Ovary (tissue), 7 donors: ENCODE measurements at regions not wholly inside any gene's neighbourhood (a gene's known extent, or its start where the extent isn't known, plus 50 kb on each side); places are given as distances from the start of the nearest gene placed in this dataset.

ENCODE experiments used
- DNase-seq, 5 donors: peaks; one replicate each; pipeline ENCODE4 v3.0.0-alpha.2; 2019 to 2020
- H3K27ac ChIP-seq, 2 donors: fragments of 200-600 bp; one replicate each; pipeline versions ENCODE4 v1.5.1 to v1.8.0; 2019 to 2022
- H3K27me3 ChIP-seq: fragments of 200-600 bp; one replicate; pipeline ENCODE4 v1.8.0; 2022
- H3K36me3 ChIP-seq: fragments of 200-600 bp; sonication (generic); one replicate; pipeline ENCODE4 v1.5.1; 2019
- H3K4me1 ChIP-seq: one replicate; pipeline ENCODE4 v1.8.1; 2013; ENCODE audit warnings: mild to moderate bottlenecking, moderate library complexity; ENCODE audit not compliant: insufficient read depth
- H3K4me3 ChIP-seq: fragments of 200-600 bp; sonication (generic); one replicate; pipeline ENCODE4 v1.5.1; 2017
- H3K9me3 ChIP-seq, 2 donors: fragments of 200-600 bp in 1 of 2; sonication (generic) in 1 of 2; one replicate each; pipeline versions ENCODE4 v1.5.1 to v1.8.1; 2013 to 2019; ENCODE audit warnings: mild to moderate bottlenecking in 1 of 2, moderate library complexity in 1 of 2
- CTCF ChIP-seq, 3 donors: fragments of 450-650 bp in 2 of 3; fragments of 200-600 bp in 1 of 3; IDR thresholded peaks; one replicate each; pipeline versions ENCODE4 v1.5.1 to v1.8.0; 2016 to 2022; ENCODE audit warnings: antibody characterized with exemption in 3 of 3, mild to moderate bottlenecking in 1 of 3
- EP300 ChIP-seq: sonication (generic); formaldehyde crosslinking; IDR thresholded peaks from one replicate; pipeline ENCODE4 v1.6.1; 2017; ENCODE audit warnings: antibody characterized with exemption
- POLR2A ChIP-seq: fragments of 450-650 bp; IDR thresholded peaks from one replicate; pipeline ENCODE4 v1.6.1; 2017; ENCODE audit warnings: antibody characterized with exemption, mild to moderate bottlenecking, moderate library complexity
- WGBS, 3 donors: extraction: QIAGEN DNeasy Blood & Tissue Kit in 1 of 3; methylation state at CpG; one replicate each; pipeline versions ENCODE4 v1.1.5 to v1.1.7; 2013 to 2017; 5-methylcytosine and 5-hydroxymethylcytosine counted together
- intact Hi-C, 4 donors: fragments of 100-400 bp; cut with DNase I; formaldehyde crosslinking; loops; one replicate each; pipeline versions ENCODE4 v1.11.0 to v1.15.1; 2022 to 2023
- donor health status: DM: no; HTN: no; CAD: no; lungs with moderate emphysema.
- donor health status: DM: no; HTN: no; CAD: no.
- donor health status: Bipolar disorder and iron deficiency.
- donor health status: DM: no; HTN: no; CAD: no.
- donor health status: DM: yes; HTN: yes; CAD: no.

DNA sequence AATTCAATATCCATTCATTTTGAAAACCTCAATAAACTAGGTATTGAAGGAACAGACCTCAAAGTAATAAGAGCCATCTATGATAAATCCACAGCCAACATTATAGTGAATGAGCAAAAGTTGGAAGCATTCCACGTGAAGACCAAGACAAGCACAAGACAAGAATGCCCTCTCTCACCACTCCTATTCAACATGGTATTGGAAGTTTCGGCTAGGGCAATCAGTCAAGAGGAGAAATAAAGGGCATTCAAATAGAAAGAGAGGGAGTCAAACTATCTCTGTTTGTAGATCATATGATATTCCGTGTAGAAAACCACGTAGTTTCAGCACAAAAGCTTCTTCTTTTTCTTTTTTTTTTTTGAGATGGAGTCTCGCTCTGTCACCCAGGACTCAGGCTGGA is 550.3 kb downstream of the FSCB start:
- H3K9me3 ChIP-seq = no peaks in the 10 kb centered on the region
- no peaks in the 10 kb centered on the region for H3K4me1 ChIP-seq
- no peak overlapping the region for H3K27ac ChIP-seq
- no peak overlapping the region for H3K4me3 ChIP-seq
- no peaks in the 10 kb centered on the region for H3K36me3 ChIP-seq
- DNase-seq = no peak
- no peaks in the 10 kb centered on the region for H3K27me3 ChIP-seq
- intact Hi-C loops = no loop called here
- WGBS, 3 donors = 89 to 94% (median 90%) methylated on average over 5 of the region's 5 CpGs
- no peak for TF ChIP-seq EP300
- no peak for TF ChIP-seq CTCF (IDR thresholded peaks at IDR 0.05)
- TF ChIP-seq POLR2A = no peak

DNA sequence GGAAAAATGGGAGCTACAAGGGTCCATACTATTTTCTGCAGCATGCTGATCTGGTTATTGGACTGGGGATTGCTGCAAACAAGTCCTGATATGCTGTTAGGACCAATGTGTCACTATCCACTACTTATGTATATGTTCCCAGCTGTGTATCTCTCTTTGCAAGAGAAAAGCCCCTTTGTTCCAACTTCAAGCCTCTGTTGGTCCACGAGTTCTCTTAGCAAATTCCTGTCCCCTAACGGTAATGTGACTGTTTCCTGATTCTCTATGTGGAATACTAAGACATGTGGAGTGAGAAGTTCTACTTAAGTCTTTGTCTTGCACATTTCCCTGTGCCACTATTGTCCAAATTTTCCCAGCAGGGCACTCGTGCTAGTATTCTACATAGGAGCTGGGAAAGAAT is 557.7 kb downstream of the FSCB start:
- DNase-seq = no peak
- Histone ChIP-seq H3K27ac (no peak overlapping the region), H3K36me3 (no peaks in the 10 kb centered on the region), H3K27me3 (no peaks in the 10 kb centered on the region), H3K9me3 (no peaks in the 10 kb centered on the region), H3K4me1 (no peaks in the 10 kb centered on the region), H3K4me3 (no peak overlapping the region)
- 46 to 59% (median 59%) methylated on average over 3 of the region's 3 CpGs for WGBS, 3 donors
- no peak for TF ChIP-seq EP300
- TF ChIP-seq CTCF (IDR thresholded peaks at IDR 0.05) = no peak
- TF ChIP-seq POLR2A = no peak
- intact Hi-C loops = no loop called here

GRCh38 chr14:43939836-43940235 is 567.2 kb downstream of the FSCB start:
- 81 to 96% (median 85%) methylated on average over 11 of the region's 11 CpGs for WGBS, 3 donors
- Histone ChIP-seq H3K9me3 (no peaks in the 10 kb centered on the region), H3K36me3 (no peaks in the 10 kb centered on the region), H3K4me3 (no peak overlapping the region), H3K27ac (no peak overlapping the region), H3K4me1 (no peaks in the 10 kb centered on the region), H3K27me3 (no peaks in the 10 kb centered on the region)
- intact Hi-C loops = no loop called here
- no peak for DNase-seq
- TF ChIP-seq EP300 = no peak

GRCh38 chr14:43938588-43939281 is 568.3 kb downstream of the FSCB start:
- Histone ChIP-seq H3K36me3 (no peaks in the 10 kb centered on the region), H3K9me3 (no peaks in the 10 kb centered on the region), H3K4me3 (no peak overlapping the region), H3K4me1 (no peaks in the 10 kb centered on the region), H3K27ac (no peak overlapping the region), H3K27me3 (no peaks in the 10 kb centered on the region)
- intact Hi-C loops = no loop called here
- no peak for DNase-seq
- 89 to 93% (median 91%) methylated on average over 25 of the region's 25 CpGs for whole genome bisulfite sequencing, 3 donors
- no peak for TF ChIP-seq EP300
- TF ChIP-seq CTCF (IDR thresholded peaks at IDR 0.05) = no peak
- TF ChIP-seq POLR2A = no peak

- intact Hi-C loops = no loop called here
- H3K27ac ChIP-seq = no peak overlapping the region
- no peaks in the 10 kb centered on the region for H3K27me3 ChIP-seq
- H3K36me3 ChIP-seq = no peaks in the 10 kb centered on the region
- DNase-seq = no peak
- 94 to 100% (median 97%) methylated on average over 2 of the region's 2 CpGs for WGBS, 3 donors
- TF ChIP-seq CTCF (IDR thresholded peaks at IDR 0.05) (no peak), EP300 (no peak), POLR2A (no peak)
- H3K4me1 ChIP-seq = no peaks in the 10 kb centered on the region
- no peak overlapping the region for H3K4me3 ChIP-seq
- H3K9me3 ChIP-seq = no peaks in the 10 kb centered on the region
These were observed 570.1 kb downstream of the FSCB start for GRCh38 chr14:43937001-43937400.
